SW480 (cell line): ENCODE measurements at regions not wholly inside any gene's neighbourhood (a gene's known extent, or its start where the extent isn't known, plus 50 kb on each side); places are given as distances from the start of the nearest gene placed in this dataset.

Experiments used
- DNase-seq: peaks from one replicate; pipeline ENCODE4 v3.0.0-alpha.2; 2016; ENCODE audit warnings: low spot score

DNA sequence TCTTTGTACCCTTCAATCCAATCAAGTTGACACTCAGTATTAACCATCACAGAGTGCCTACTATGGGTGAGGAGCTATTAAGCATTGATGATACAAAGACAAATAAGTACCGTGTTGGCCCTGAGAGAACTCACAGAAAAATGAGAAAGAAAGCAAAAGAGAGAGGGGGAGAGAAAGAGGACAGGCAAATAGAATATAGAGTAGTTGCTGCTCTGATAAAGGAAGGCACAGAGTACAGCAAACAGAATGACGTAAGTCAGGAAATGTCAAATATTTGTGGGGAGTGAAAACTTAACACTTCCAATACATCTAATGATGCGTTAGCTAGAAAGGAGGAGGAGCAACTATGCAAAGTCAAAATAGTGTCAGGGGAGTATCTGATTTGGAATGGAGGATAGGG, 320.6 kb upstream of the KCNH8 start:
- no peak for DNase-seq

DNA sequence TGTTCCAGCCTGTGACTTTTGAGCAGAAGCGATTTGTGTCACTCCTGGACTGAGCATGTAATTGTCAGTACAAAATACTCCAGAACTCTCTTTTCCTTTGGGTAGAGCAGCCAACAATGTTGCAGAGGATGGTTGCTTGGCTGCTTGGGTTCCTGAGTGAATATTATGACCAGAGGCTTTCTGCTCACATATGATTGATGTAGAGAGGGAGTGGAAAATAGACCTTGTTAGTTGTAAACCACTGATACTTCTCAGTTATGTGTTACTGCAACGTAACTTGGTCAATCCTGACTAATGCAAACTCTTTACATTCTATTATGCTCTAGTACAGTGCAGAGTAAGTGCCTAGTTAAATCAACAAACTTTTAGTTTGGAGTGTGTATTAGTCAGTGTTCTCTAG, 322.6 kb upstream of the KCNH8 start:
- no peak for DNase-seq

DNA sequence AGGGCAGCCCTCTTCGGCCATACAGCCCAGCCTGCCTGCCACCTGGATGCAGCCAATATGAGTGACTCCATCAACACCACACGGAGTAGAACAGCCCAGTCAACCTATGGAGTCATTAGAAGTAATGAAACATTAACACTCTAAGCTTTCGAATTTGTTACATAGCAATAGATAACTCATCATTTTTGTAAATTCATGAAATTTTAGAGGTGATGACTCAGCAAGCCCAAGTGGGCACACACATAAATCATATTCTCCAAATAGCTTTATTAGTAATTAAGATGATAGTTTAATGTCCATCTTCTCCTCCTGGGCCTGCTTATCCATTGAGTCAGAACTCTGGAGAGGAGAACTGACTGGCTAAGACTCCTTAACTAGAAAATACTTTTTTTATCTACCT, 335.0 kb upstream of the KCNH8 start:
- no peak for DNase-seq

DNA sequence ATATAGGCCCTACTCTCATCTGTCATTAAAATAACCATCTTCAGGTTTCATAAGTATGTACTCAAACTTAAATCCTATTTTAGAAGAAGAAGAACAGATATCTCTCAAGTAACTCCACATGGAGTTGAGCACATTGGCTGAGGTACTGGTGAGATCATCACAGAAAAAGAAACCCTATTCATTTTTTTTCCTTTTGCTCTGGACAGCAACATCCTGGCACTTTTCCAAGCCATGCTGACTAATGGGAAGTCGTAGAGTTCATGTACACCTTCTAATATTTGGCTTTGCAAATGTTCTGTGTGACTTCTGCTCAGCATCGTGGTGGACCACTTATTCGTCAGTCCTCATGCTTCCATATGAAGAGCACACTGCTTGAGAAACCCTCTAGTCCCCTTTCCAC, 336.0 kb upstream of the KCNH8 start:
- no peak for DNase-seq

DNA sequence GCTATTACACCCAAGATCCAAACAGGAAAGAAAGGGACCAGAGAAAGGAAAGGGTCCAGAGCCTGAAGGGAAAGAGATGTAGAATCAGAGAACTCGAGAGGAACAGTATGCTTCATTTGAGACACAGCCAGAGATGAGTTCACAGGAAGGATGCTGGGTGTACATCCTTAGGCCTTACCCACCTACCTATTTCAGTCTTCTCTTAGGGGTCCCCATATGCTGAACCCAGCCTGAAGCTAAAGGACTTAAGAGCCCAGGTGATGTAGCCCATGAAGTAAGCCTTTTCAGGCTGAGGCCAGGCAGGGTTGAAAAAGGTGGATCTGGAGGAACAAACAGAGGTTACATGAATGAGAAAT, 338.0 kb upstream of the KCNH8 start:
- DNase-seq: no peak

DNA sequence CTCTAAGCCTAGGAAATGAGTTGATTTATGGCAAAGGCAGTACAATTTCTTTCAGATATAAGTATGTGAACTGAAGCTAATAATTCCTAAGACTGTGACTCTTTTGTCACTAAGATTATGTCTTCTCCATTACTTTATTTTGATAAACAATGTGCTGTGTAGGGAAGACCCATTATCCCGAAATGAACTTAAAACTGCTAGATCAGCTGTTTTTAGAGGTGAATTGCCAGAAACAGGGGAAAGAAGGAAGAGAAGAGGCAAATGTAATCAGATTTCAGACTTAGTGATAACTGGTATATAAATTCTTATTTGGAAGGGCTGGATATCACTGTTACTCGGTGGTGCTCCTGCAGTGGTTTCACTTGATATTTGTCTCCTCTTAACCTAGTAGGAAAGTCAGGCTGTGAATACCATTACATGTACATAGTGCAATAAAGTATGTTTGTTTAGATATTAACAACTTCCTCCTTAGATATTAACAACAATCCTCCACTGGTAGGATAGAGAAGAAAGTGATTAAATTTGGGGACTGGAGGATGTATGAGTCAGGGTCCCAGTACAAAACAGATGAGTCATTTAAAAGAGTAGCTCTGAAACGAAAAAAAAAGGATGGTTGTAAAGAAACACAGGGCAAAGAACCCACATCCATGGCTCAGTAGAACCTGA, 338.5 kb upstream of the KCNH8 start:
- no peak for DNase-seq

DNA sequence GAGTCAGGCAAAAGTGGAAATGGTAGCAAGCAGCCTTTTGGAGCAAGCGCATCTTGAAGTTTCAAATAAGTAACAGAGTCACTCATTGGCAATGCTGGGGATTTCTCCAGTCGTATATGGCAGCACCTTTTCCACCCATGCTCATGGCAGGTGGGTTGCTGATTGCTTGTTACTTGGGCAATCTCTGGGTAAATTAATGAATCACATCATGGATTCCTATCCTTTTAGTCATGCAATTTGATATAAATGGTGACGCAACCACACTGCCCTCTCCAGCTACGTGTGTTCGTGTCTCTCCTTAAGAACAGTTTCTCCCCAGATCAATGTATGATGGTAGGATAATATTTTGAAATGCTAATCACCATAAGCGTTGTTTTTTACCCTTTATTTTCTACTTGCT, 339.9 kb upstream of the KCNH8 start:
- no peak for DNase-seq

DNA sequence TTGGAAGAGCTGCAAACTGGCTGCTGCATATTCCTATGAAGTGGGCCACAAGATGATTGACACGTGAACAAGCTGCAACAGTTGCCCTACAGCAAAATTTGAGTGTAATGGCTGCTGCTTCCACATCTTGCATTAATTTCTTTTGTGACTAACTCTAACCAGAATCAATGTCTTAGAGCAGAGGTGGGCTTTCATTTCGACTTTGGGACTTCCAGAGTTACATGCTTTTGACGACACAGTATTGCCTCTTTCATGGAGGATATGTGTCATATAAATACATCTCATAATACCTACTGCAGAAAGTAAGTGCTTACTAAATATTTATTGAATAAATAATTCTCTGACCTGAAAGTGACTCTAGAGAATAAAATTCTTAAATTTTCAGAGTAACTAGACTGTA, 340.7 kb upstream of the KCNH8 start:
- no peak for DNase-seq

DNA sequence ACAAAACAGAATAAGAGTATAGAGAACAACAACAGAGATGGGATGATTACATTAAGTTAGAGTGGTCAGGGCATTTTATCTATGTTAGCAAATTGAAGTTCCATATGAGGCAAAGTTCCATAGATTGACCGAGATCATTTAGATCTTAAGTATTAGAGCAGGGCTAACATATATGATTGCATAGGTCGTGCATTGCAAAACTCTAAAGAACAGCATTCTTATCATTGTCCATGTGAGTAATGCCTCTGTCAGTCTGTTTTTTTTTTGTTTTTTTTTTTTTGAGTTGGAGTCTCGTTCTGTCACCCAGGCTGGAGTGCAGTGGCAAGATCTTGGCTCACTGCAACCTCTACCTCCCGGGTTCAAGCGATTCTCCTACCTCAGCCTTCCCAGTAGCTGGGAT, 341.7 kb upstream of the KCNH8 start:
- DNase-seq: no peak

DNA sequence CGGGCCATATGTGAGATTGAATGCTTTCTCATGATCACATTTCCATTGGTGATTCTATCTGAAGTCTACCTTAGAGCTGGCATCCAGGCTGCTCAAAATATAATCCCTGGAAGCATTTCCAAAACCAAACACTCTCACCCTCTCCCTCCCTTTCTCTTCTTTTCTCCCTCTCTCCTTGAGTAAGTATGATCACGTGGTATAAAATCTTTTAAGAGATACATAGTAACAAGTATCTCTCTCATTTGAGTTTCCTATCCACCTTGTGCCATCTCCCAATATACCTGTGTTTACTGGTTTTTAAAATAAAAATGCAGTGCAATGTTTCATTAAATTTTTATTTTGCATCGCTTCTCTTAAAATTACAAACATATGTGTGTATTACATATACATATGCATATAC, 350.9 kb upstream of the KCNH8 start:
- no peak for DNase-seq

DNA sequence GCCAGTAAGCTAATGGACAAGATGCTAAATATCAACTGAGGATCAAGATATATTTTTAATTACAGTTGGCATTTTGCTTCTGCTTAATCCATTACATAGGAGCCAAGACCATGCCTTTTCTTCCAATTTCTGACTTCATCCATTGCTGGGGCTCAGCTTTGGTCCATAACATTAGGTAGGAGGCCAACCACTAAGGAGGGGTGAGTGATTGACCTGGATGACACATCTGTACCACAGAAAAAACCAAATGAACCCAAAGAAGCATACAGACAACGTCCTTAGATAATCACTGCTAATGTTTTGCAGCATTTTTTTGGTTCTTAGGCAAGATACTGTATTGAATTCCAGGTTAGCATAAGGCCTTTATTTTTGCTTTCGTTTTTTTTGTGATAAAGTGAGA, 353.2 kb upstream of the KCNH8 start:
- DNase-seq: no peak

DNA sequence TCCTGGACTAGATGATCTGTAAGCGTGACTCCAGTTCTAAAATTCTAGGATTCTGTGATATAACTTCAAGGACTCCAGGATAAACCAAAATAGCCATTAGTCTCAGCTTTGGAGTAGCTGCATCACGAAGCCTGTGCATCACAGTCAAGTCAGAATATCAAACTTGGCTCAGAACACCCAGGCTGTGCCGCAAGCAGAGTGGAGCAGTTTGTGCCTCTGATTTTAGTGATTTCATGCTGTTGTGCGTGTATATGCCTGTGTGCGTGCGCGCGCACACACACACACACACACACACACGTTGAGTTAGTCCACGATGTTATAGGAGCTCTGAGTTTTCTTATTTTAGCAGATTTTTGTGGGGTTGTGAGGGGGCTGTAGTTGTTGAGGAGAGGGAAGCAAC, 356.6 kb upstream of the KCNH8 start:
- no peak for DNase-seq

DNA sequence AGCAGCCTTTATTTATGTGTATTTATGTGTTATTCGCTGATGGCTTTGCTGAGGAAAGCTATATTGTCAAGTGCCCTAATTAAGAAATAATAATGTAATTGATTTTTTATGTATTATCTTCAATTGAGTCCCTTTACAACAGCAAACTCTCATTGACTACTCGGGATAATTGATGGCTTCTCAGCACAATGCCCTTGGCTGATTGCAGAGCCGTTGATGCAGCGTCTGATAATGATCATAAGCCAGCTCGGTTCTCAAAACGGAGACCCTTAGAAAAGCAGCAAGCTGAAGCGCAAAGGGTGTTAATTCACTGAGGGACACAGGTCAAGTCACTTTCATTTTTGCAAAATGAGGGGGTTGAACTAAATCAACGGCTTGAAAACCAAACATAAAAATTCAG, 357.1 kb upstream of the KCNH8 start:
- no peak for DNase-seq

DNA sequence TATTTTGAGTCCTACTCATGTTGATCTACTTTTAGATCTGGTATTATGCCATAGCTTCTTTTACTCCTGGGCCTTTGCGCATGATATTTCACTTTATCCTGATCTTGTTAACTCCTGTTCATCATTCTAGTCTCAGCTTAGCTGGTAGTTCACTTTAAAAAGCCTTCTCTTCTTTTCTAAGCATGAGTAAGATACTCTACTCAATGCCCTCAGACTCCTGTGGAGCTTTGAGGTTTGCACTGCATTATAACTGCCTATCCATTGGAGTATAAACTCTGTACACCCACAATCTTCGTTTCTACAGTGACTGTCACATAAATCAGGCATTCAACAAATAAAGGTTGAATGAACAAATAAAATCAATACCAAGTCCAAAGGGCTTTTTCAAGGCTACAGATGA, 357.9 kb upstream of the KCNH8 start:
- DNase-seq: no peak

DNA sequence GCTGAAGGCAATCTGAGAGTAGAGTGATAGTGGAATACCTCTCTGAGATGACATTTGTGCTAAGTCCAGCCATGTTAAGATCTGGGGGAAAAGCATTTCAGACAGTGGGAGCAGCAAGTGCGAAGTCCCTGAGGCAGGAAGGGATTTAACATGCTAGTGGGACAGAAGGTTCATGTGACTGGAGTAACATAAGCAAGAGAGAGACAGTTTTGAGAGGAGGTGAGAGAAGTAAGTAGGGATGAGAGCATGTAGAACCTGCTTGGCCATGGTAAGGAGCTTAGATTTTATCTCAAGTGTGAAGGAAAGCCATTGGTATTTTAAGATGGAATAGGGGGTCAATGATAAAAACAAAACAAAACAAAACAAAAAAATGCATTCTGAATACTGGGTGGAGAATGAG, 358.6 kb upstream of the KCNH8 start:
- no peak for DNase-seq

DNA sequence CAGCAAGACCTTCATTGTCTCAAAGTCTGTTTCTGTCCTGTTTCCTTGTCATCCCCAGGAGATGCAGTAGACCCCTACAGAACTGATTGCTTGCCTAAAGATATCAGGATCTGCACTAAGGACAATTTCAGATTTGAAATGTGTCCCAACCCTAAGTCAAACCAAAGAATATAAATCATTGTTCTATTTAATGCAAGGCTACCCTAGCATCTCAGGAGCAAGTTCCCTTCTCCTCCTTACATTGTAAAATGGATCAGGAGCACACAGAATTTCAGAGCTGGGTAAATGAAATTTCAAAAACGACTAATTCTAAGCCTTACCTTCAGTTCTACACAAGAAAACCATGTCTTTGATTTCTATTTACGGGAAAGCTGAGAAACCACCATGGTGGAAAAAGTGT, 360.9 kb upstream of the KCNH8 start:
- DNase-seq: no peak

DNA sequence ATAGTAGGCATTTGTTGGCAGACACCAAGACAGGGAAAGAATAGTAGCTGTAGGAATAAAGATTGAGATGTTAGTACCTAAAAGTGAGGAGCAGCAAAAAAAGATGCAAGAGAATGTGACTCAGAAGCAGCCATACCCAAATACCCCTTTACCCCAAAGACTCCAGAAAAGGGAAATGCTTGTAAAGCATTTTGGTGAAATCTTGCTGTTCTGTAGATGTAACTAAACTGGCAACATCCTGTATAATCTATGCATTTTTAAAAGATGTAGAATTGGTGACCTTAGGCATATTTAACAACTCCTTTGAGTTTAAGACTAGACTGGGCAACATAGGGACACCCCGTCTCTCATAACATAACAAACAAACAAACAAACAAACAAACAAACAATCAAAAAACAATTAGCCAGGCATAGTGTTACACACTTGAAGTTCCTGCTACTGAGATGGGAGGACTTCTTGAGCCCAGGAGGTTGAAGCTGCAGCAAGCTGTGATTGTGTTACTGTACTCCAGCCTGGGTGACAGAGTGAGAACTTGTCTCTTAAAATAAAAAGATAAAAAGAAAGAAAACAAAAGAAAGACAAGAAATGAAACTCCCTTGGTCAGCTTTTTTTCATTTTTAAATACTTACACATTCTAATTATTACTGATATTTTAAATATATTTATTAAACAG, 361.5 kb upstream of the KCNH8 start:
- DNase-seq: no peak

DNA sequence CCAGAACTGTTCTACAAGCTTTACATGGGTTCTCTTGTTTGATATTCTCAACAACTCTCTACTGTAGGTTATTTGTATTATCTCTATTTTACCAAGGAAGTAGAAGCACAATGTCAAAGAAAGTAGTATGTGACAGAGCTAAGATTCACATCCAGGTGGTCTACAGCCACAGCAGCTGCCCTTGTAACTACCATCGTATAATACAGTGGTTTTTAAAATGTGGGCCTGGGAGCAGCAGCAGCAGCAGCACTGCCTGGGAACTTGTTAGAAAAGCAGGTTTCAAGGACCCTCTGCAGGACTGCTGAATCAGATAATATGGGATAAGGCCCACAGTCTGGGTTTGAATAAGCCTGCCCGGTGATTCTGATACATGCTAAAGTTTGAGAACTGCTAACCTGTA, 357.1 kb upstream of the SATB1 start:
- DNase-seq: no peak

DNA sequence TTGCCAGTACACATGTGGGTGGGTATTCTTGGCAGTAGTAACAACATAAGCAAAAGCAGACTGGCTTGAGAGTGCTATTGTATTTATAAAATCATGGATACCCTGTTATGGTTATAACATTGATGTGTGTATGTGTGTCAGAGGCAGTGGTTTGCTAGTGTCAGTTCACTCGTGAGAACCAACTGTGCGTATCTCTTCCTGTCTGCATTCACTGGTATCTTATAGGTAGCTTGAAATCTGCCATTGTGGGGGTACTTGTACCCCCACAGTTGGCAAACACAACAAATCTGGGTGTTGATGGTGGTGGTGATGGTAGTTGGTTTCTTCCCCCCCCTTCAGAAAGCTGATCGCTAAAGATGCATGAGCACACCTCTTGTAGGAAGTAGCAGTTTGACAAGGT, 355.8 kb upstream of the SATB1 start:
- no peak for DNase-seq

DNA sequence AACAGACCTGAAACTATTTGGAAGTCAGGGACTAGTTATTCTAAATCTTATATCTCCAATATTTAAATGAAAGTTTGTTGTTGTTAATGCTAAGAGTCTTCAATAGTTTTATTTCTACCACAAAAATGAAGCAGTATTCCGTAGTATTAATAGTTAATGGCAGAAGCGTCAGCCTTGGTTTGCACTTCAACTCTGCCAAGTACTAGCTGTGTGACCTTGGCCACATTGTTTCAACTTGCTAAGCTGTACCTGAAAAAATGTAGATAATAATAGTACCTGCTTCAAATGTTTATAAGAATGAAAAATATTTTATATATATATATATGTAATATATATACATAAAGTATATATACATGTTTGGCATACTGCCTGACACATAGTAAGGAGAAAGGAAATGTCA, 354.6 kb upstream of the SATB1 start:
- no peak for DNase-seq

DNA sequence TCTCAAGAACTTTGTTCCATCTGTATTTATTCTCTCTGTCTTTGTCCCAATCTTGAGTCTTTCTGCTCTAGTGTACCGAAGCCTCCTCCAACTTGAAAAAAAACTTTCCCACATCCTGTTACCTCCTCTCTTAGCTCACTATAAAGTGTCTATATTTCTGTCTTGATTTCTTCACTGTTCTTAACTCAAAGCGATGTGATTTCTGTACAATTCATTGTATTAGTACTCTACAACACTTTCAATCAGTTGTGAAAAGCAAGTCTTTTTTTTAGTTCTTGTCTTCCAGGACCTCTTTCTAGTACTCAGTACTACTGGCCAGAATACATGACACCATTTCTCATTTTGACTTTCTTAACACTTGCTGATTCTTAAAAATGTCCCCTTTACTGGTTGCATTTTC, 353.5 kb upstream of the SATB1 start:
- DNase-seq: no peak

DNA sequence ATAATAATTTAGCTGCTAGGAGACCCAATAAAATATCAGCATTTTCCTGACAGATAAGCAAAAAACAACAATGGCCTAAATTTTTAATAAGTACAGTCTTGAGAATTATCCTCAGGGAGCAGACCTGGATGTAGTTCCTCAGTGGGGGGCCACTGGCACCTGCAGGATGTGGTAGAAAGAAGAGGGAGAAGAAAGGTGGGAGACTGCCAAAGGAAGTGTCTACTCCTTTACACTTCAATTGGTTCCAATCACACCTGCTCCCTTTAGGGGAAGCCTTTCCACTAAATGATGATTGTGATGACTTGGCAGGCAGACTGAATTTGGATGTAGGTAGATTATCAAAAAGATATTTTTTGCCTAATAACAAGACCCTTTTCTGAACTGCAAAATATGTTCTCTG, 353.0 kb upstream of the SATB1 start:
- no peak for DNase-seq

DNA sequence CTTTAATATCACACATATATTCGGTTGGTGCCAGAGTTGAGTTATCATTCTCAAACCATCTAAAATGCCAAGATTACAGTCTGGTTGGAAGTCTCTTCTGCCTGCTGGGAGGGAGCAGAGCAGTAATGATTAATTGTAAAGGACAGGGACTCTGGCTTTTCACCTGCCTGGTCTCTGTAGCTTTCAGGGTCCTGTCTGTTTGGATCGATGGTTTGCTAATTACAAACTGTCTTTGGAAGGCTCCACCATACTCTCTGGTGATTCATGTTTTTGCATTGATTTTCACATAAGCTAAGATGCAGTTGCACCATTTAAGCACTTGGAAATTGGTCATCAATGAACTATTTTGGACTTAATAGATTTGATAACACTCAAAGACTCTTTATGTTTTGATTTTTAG, 350.4 kb upstream of the SATB1 start:
- DNase-seq: no peak

DNA sequence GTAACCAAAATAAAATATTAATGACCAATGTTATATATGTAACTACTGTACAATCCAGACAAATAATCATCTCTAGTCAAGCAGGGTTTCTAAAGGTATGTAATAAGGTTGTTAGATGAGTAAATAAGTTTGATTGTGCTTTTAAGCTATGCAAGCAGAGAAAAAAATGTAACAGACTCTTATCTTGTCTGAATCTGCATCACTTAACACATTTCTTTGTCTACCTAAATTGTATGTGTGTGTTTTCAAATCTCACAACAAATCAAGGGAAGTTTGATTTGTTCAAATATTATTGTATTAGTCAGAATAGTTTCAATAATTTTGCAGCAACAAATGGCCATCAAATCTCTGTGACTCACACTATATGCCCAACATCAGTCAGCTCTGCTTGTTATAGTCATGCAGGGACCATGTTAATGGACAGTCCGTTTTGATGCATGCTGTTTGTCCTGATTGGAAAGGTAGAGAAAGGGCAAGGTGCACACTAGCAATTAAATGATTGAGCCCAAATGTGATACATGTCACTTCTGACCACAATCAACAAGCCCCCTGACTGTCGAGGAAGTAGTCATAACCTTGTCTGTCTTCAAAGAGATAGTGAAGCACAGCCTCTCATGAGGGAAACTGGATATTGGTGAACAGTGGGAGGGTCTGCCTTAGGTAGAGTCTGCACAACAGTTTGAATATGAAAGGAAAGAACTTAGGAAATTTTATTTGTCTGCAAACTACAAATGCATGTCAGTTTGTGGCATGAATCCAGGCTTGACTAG, 349.4 kb upstream of the SATB1 start:
- DNase-seq: no peak
